ENCODE measurements at regions not wholly inside any gene's neighbourhood (a gene's known extent, or its start where the extent isn't known, plus 50 kb on each side); places are given as distances from the start of the nearest gene placed in this dataset.

DNA sequence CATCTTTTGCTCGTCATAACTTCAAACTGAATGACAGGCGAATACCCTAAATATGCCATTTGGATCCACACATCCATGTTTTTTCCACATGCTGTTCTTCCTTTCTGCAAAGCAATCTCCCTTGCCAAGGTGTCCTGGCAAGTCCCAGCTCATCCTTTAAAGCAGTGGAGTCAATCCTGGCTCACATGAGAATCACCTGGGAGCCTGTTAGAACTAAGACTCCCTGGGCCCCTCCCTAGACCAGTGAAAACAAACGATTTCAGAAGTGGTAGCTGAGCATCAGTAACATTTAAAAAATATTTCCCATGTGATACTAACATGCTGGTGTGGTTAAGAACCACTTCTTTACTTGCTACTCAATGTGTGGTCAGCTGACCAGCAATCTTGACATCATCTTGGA, 50.6 kb upstream of the PARD3B start:
- TF ChIP-seq, protein P1, sequence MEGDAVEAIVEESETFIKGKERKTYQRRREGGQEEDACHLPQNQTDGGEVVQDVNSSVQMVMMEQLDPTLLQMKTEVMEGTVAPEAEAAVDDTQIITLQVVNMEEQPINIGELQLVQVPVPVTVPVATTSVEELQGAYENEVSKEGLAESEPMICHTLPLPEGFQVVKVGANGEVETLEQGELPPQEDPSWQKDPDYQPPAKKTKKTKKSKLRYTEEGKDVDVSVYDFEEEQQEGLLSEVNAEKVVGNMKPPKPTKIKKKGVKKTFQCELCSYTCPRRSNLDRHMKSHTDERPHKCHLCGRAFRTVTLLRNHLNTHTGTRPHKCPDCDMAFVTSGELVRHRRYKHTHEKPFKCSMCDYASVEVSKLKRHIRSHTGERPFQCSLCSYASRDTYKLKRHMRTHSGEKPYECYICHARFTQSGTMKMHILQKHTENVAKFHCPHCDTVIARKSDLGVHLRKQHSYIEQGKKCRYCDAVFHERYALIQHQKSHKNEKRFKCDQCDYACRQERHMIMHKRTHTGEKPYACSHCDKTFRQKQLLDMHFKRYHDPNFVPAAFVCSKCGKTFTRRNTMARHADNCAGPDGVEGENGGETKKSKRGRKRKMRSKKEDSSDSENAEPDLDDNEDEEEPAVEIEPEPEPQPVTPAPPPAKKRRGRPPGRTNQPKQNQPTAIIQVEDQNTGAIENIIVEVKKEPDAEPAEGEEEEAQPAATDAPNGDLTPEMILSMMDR (conservative IDR thresholded peaks at IDR 0.05 in 1 of 2, IDR thresholded peaks at IDR 0.05 in 1 of 2; ENCODE audit: low read depth in 1 of 2, low read length in 2 of 2): no peak
- no peak for TF ChIP-seq EZH2 (IDR thresholded peaks at IDR 0.05; ENCODE audit: low read length, missing control alignments)
- Histone ChIP-seq H3K4me2 (ENCODE audit: extremely low read depth, insufficient read depth, low read length) (no peak overlapping the region), H3K4me3 (replicated peaks in 1 of 4; ENCODE audit: control extremely low read depth in 1 of 4, insufficient read depth in 1 of 4, low read depth in 3 of 4, low read length in 4 of 4) (no peak overlapping the region), H3K36me3 (ENCODE audit: control insufficient read depth, insufficient read depth, low read length) (no peaks in the 10 kb centered on the region), H3K79me2 (ENCODE audit: control insufficient read depth, insufficient read depth, low read length) (no peaks in the 10 kb centered on the region), H3K9ac (ENCODE audit: insufficient read depth, low read length) (no peak overlapping the region), H2AFZ (ENCODE audit: low read length) (no peak overlapping the region), H3K9me3 (ENCODE audit: control insufficient read depth, insufficient read depth, low read depth, low read length) (no peaks in the 10 kb centered on the region), H3K27ac (ENCODE audit: insufficient read depth, low read length) (no peak overlapping the region), H3K4me1 (ENCODE audit: control insufficient read depth, extremely low read depth, insufficient read depth, low read length) (no peaks in the 10 kb centered on the region), H4K20me1 (ENCODE audit: control insufficient read depth, extremely low read depth, insufficient read depth, low read length) (no peaks in the 10 kb centered on the region), H3K27me3 (ENCODE audit: control insufficient read depth, insufficient read depth, low read length) (no peaks in the 10 kb centered on the region)
- no peak for DNase-seq (ENCODE audit: low read depth in 2 of 2)

DNA sequence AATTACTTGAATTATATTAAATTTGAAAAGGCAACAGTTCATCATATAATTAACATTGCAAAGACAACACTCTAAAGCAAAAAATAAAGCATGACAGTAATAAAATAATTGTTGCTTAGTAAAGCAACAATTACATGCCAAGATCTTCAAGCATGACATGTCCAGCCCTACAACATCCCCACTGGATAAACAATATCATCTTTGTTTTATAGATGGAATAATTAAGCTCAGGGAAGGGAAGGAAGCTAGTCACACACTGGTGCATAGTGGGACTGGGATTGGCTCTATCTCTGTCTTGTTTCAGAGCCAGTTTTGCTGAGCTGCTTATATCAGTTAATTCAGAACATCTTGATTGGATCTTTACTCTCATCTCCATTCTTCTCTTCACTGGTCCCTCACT, 49.9 kb upstream of the PARD3B start:
- no peaks in the 10 kb centered on the region for H3K36me3 ChIP-seq (ENCODE audit: control insufficient read depth, insufficient read depth, low read length)
- H3K4me1 ChIP-seq (ENCODE audit: control insufficient read depth, extremely low read depth, insufficient read depth, low read length): no peaks in the 10 kb centered on the region
- H3K4me3 ChIP-seq (replicated peaks in 1 of 4; ENCODE audit: control extremely low read depth in 1 of 4, insufficient read depth in 1 of 4, low read depth in 3 of 4, low read length in 4 of 4): no peak overlapping the region
- no peak for DNase-seq (ENCODE audit: low read depth in 2 of 2)
- H3K79me2 ChIP-seq (ENCODE audit: control insufficient read depth, insufficient read depth, low read length): no peaks in the 10 kb centered on the region
- TF ChIP-seq, protein P1 (conservative IDR thresholded peaks at IDR 0.05 in 1 of 2, IDR thresholded peaks at IDR 0.05 in 1 of 2; ENCODE audit: low read depth in 1 of 2, low read length in 2 of 2): no peak
- no peak for TF ChIP-seq EZH2 (IDR thresholded peaks at IDR 0.05; ENCODE audit: low read length, missing control alignments)
- H3K9ac ChIP-seq (ENCODE audit: insufficient read depth, low read length): no peak overlapping the region
- H3K4me2 ChIP-seq (ENCODE audit: extremely low read depth, insufficient read depth, low read length): no peak overlapping the region
- no peaks in the 10 kb centered on the region for H3K9me3 ChIP-seq (ENCODE audit: control insufficient read depth, insufficient read depth, low read depth, low read length)
- no peaks in the 10 kb centered on the region for H4K20me1 ChIP-seq (ENCODE audit: control insufficient read depth, extremely low read depth, insufficient read depth, low read length)
- no peak overlapping the region for H3K27ac ChIP-seq (ENCODE audit: insufficient read depth, low read length)
- H3K27me3 ChIP-seq (ENCODE audit: control insufficient read depth, insufficient read depth, low read length): no peaks in the 10 kb centered on the region
- no peak overlapping the region for H2AFZ ChIP-seq (ENCODE audit: low read length)
